K562 (cell line): ENCODE measurements at regions not wholly inside any gene's neighbourhood (a gene's known extent, or its start where the extent isn't known, plus 50 kb on each side); places are given as distances from the start of the nearest gene placed in this dataset.

Source experiments
- ATAC-seq: fragments of 200-7000 bp; cut with Tn5 transposase; 3 replicates; pipeline ENCODE4 v1.9.1; 2020; ENCODE audit warnings: moderate library complexity
- BruUV-seq: library from RNA; stranded (reverse); fragments of 400-500 nt; replicated peaks from 2 replicates; lab custom pipeline; 2021; lab: Mats Ljungman, UMichigan
- CTCF ChIA-PET: fragments of 300-600 bp; formaldehyde crosslinking; extraction: SDS; loops from one replicate; lab custom pipeline; 2021; ENCODE audit warnings: low intra/inter-chr PET ratio; lab: Yijun Ruan, JAX
- POLR2A ChIA-PET: fragments of 300-600, 350-650 bp; sonication (Branson Sonifier 250); formaldehyde crosslinking; extraction: SDS; loops from one replicate; lab custom pipeline; 2021; ENCODE audit warnings: antibody characterized with exemption, inconsistent platforms; lab: Yijun Ruan, JAX
- DNase-seq, 4 experiments: peaks; one replicate each; pipeline versions ENCODE4 v3.0.0 to v3.0.0-alpha.2; 2011 to 2018; ENCODE audit warnings: low spot score in 3 of 4, mixed read lengths in 3 of 4; ENCODE audit errors: extremely low read depth in 1 of 4
- FAIRE-seq: peaks from 2 replicates; lab custom pipeline; 2011; peaks lifted over from hg19 to GRCh38; lab: Jason Lieb, UNC
- H2AFZ ChIP-seq: 2 replicates; pipeline ENCODE4 v1.6.0; 2011; ENCODE audit warnings: low read depth, low read length, control low read depth, inconsistent platforms
- H3K27ac ChIP-seq: fragments of 200-600 bp; 3 replicates; pipeline ENCODE4 v1.8.0; 2011; ENCODE audit warnings: low read depth, mild to moderate bottlenecking, control low read depth, inconsistent platforms, low read length, moderate library complexity, mixed read lengths; ENCODE audit errors: extremely low read depth
- H3K27me3 ChIP-seq, 2 experiments: fragments of 300-600 bp in 1 of 2; 2 replicates in 1 of 2; 3 replicates in 1 of 2; pipeline versions ENCODE4 v1.6.0 to v1.8.0; 2011; ENCODE audit warnings: inconsistent platforms in 2 of 2, low read length in 2 of 2, mild to moderate bottlenecking in 1 of 2, mixed read lengths in 1 of 2, moderate library complexity in 1 of 2; ENCODE audit not compliant: control insufficient read depth in 2 of 2, insufficient read depth in 2 of 2
- H3K36me3 ChIP-seq: fragments of 300-600 bp; 3 replicates; pipeline ENCODE4 v1.8.0; 2011; ENCODE audit warnings: mild to moderate bottlenecking, low read length, inconsistent platforms; ENCODE audit not compliant: control insufficient read depth, insufficient read depth
- H3K4me1 ChIP-seq, 2 experiments: fragments of 200-600 bp in 1 of 2; replicated peaks in 1 of 2; 2 replicates in 1 of 2; 3 replicates in 1 of 2; pipeline versions ENCODE4 v1.5.1 to v1.8.0; 2011; ENCODE audit warnings: inconsistent platforms in 2 of 2, low read length in 2 of 2, mild to moderate bottlenecking in 1 of 2, mixed read lengths in 1 of 2, moderate library complexity in 1 of 2; ENCODE audit not compliant: control insufficient read depth in 2 of 2, insufficient read depth in 2 of 2
- H3K4me2 ChIP-seq: 2 replicates; pipeline ENCODE4 v1.6.1; 2011; ENCODE audit warnings: low read length, control low read depth, inconsistent platforms, mixed read lengths; ENCODE audit not compliant: insufficient read depth
- H3K4me3 ChIP-seq: fragments of 200-600 bp; sonication (generic), shearing (Covaris generic); 2 replicates; pipeline ENCODE4 v1.5.1; 2016; ENCODE audit warnings: control low read depth, inconsistent platforms
- H3K79me2 ChIP-seq: fragments of 200-600 bp; 3 replicates; pipeline ENCODE4 v1.8.0; 2011; ENCODE audit warnings: low read length, inconsistent platforms; ENCODE audit not compliant: control insufficient read depth, insufficient read depth
- H3K9ac ChIP-seq, 2 experiments: 2 replicates each; pipeline versions ENCODE4 v1.6.0 to v1.6.1; 2011; ENCODE audit warnings: low read depth in 2 of 2, low read length in 2 of 2, control low read depth in 1 of 2, inconsistent platforms in 1 of 2, mild to moderate bottlenecking in 1 of 2, mixed read lengths in 1 of 2; ENCODE audit not compliant: insufficient read depth in 1 of 2
- H3K9me1 ChIP-seq: one replicate; pipeline ENCODE4 v1.6.0; 2011; ENCODE audit warnings: inconsistent platforms, mild to moderate bottlenecking, low read length, moderate library complexity; ENCODE audit not compliant: control insufficient read depth, insufficient read depth
- H3K9me3 ChIP-seq: replicated peaks from 2 replicates; pipeline ENCODE4 v1.5.1; 2011; ENCODE audit warnings: low read depth, low read length, inconsistent platforms; ENCODE audit not compliant: control insufficient read depth, insufficient read depth
- H4K20me1 ChIP-seq: replicated peaks from 2 replicates; pipeline ENCODE4 v1.6.1; 2011; ENCODE audit warnings: low read length, inconsistent platforms, mixed read lengths; ENCODE audit not compliant: control insufficient read depth, insufficient read depth
- CREB3L1 ChIP-seq: fragments of 450-650 bp; IDR thresholded peaks from 2 replicates; pipeline ENCODE4 v1.6.1; 2014; ENCODE audit warnings: low read depth, mild to moderate bottlenecking, moderate library complexity, borderline replicate concordance
- E2F4 ChIP-seq: sonication (generic); formaldehyde crosslinking; IDR thresholded peaks from 2 replicates; pipeline ENCODE4 v1.8.0; 2022; ENCODE audit warnings: mild to moderate bottlenecking, low read depth, missing genetic modification reagents
- SMARCB1 ChIP-seq: IDR thresholded peaks from 2 replicates; pipeline ENCODE4 v1.6.1; 2011; ENCODE audit warnings: improper control_type of control experiment, low read depth; ENCODE audit not compliant: insufficient read length
- TGIF2 ChIP-seq: sonication (generic); formaldehyde crosslinking; IDR thresholded peaks from 2 replicates; pipeline ENCODE4 v1.8.1; 2022; ENCODE audit warnings: mild to moderate bottlenecking, missing genetic modification reagents, moderate library complexity
- ZNF717 ChIP-seq: fragments of 250-450 bp; sonication (Bioruptor Pico); IDR thresholded peaks from 2 replicates; pipeline ENCODE4 v1.5.0; 2021
- WGBS: fragments of 100-300 bp; shearing (Covaris generic); methylation state at CpG from one replicate; pipeline ENCODE4 v1.1.6; 2016; ENCODE audit warnings: low coverage, mixed read lengths; ENCODE audit not compliant: insufficient coverage; ENCODE audit errors: missing lambda C conversion rate; 5-methylcytosine and 5-hydroxymethylcytosine counted together
- in situ Hi-C: fragments of 300-500 bp; cut with MboI; formaldehyde crosslinking; loops from 4 replicates; pipeline ENCODE4 v1.15.0; 2018; ENCODE audit warnings: inconsistent platforms, mixed read lengths
- intact Hi-C: fragments of 100-400 bp; cut with micrococcal nuclease; formaldehyde crosslinking; loops from 2 replicates; pipeline ENCODE4 v1.14.2; 2022

- Histone ChIP-seq H3K27ac (no peak overlapping the region), H3K9ac (no peak overlapping the region), H4K20me1 (no peaks in the 10 kb centered on the region), H3K4me1 (no peaks in the 10 kb centered on the region), H3K4me2 (no peak overlapping the region), H3K9me1 (no peaks in the 10 kb centered on the region), H2AFZ (no peak overlapping the region), H3K27me3 (no peaks in the 10 kb centered on the region), H3K36me3 (no peaks in the 10 kb centered on the region), H3K4me3 (no peak overlapping the region), H3K9me3 (peaks cover 2% of the 10 kb centered on the region; the same call in 1 of the 2 replicates)
- BruUV-seq, result no TSS peak
- WGBS, result 3% methylated on average over 3 of the region's 3 CpGs
- FAIRE-seq (no peak), ATAC-seq (no peak)
- ChIA-PET CTCF (no interaction called here), POLR2A (no interaction called here)
- intact Hi-C loops, result no loop called here
- in situ Hi-C loops, result no loop called here
- TF ChIP-seq ZNF717 (CRISPR knock-in tag), result no peak
- TF ChIP-seq CREB3L1, result no peak
- TF ChIP-seq E2F4 (CRISPR knock-in tag), result no peak
- TF ChIP-seq SMARCB1, result no peak
- TF ChIP-seq TGIF2 (CRISPR knock-in tag), result no peak
- TF ChIP-seq, all 486 proteins: peak for 0
- H3K79me2 ChIP-seq, result no peaks in the 10 kb centered on the region
- DNase-seq, result no peak
Measured at GRCh38 chr14:82755476-82755875, 1221.8 kb upstream of the SEL1L start.
